Liver (tissue), 3 donors: ENCODE measurements at regions not wholly inside any gene's neighbourhood (a gene's known extent, or its start where the extent isn't known, plus 50 kb on each side); places are given as distances from the start of the nearest gene placed in this dataset.

ENCODE experiments used
- ATF3 ChIP-seq: IDR thresholded peaks from 2 replicates; pipeline ENCODE4 v1.6.1; 2016; ENCODE audit warnings: antibody characterized with exemption
- CTCF ChIP-seq: fragments of 150-350 bp; IDR thresholded peaks from 2 replicates; pipeline ENCODE4 v1.5.1; 2017; ENCODE audit warnings: improper control_type of control experiment, low read depth, low read length; ENCODE audit not compliant: missing input control
- GABPA ChIP-seq, 2 donors: IDR thresholded peaks in 1 of 2; conservative IDR thresholded peaks in 1 of 2; 2 replicates each; pipeline ENCODE4 v1.6.1; 2016; ENCODE audit warnings: antibody characterized with exemption in 2 of 2, mild to moderate bottlenecking in 1 of 2, moderate library complexity in 1 of 2
- HNF4G ChIP-seq: IDR thresholded peaks from 2 replicates; pipeline ENCODE4 v1.6.1; 2016; ENCODE audit warnings: antibody characterized with exemption
- RAD21 ChIP-seq, 2 donors: IDR thresholded peaks; 2 replicates each; pipeline ENCODE4 v1.6.1; 2016; ENCODE audit warnings: antibody characterized with exemption in 2 of 2, mild to moderate bottlenecking in 2 of 2
- REST ChIP-seq: IDR thresholded peaks from 2 replicates; pipeline ENCODE4 v1.6.1; 2016; ENCODE audit warnings: antibody characterized with exemption, mild to moderate bottlenecking
- TAF1 ChIP-seq: conservative IDR thresholded peaks from 2 replicates; pipeline ENCODE4 v1.6.1; 2016; ENCODE audit warnings: antibody characterized with exemption, mild to moderate bottlenecking
- ZBTB33 ChIP-seq: IDR thresholded peaks from 2 replicates; pipeline ENCODE4 v1.6.1; 2016; ENCODE audit warnings: antibody characterized with exemption
- donor health status: healthy.
- donor health status: healthy.

- no peak for TF ChIP-seq ATF3
- TF ChIP-seq CTCF, result no peak
- TF ChIP-seq RAD21 (IDR thresholded peaks at IDR 0.05), result no peak
- TF ChIP-seq TAF1, result no peak
- no peak for TF ChIP-seq REST
- TF ChIP-seq HNF4G, result no peak
- TF ChIP-seq GABPA (IDR thresholded peaks at IDR 0.05 in 1 of 2, conservative IDR thresholded peaks at IDR 0.05 in 1 of 2), result no peak
- no peak for TF ChIP-seq ZBTB33
Measured at GRCh38 chr7:51789489-51789888, 472.9 kb upstream of the COBL start.
